ENCODE measurements at regions not wholly inside any gene's neighbourhood (a gene's known extent, or its start where the extent isn't known, plus 50 kb on each side); places are given as distances from the start of the nearest gene placed in this dataset.

GRCh38 chr2:43030551-43031307 is 195.7 kb downstream of the ZFP36L2 start:
- Histone ChIP-seq H3K79me2 (ENCODE audit: insufficient read depth, low read depth, low read length) (no peaks in the 10 kb centered on the region), H3K9me2 (ENCODE audit: insufficient read depth, low read length) (no peaks in the 10 kb centered on the region), H4K20me1 (ENCODE audit: insufficient read depth, low read length) (no peaks in the 10 kb centered on the region), H3K36me3 (ENCODE audit: insufficient read depth, low read length) (no peaks in the 10 kb centered on the region), H2AFZ (ENCODE audit: low read length) (no peak overlapping the region), H3K4me2 (ENCODE audit: low read length) (no peak overlapping the region), H3K27ac (ENCODE audit: low read depth, low read length, poor library complexity, severe bottlenecking) (no peak overlapping the region), H3K4me1 (ENCODE audit: insufficient read depth, low read length, poor library complexity, severe bottlenecking) (no peaks in the 10 kb centered on the region), H3K4me3 (ENCODE audit: low read depth, low read length, poor library complexity, severe bottlenecking) (no peak overlapping the region), H3K9me3 (ENCODE audit: low read length) (no peaks in the 10 kb centered on the region)
- TF ChIP-seq EZH2phosphoT487 (IDR thresholded peaks at IDR 0.05; ENCODE audit: borderline replicate concordance, low read depth, low read length) = no peak
- TF ChIP-seq CTCF (conservative IDR thresholded peaks at IDR 0.05; ENCODE audit: low read length) = no peak
- intact Hi-C loops (cut with micrococcal nuclease; ENCODE audit: unreplicated experiment) = no loop called here
- CTCF ChIA-PET (ENCODE audit: unreplicated experiment) = interaction anchor here (0.6 kb wide), 1 partner anchor 44 kb away, joined by 3 read pairs; no protein-coding TSS in a partner anchor
- no TSS peak for BruUV-seq (replicated peaks)
- POLR2A ChIA-PET = interaction anchor here (0.6 to 0.7 kb wide), 2 partner anchors 12 to 55 kb away, joined by 3 read pairs; no protein-coding TSS in a partner anchor
- DNase-seq (ENCODE audit: low spot score) = no peak

- CTCF ChIA-PET (ENCODE audit: unreplicated experiment) = no interaction called here
- no TSS peak for BruUV-seq (replicated peaks)
Observed at GRCh38 chr2:43029186-43029585, 197.2 kb downstream of the ZFP36L2 start.

More at GRCh38 chr2:43029186-43029585, 197.2 kb downstream of the ZFP36L2 start:
- Histone ChIP-seq H3K4me2 (ENCODE audit: low read length) (no peak overlapping the region), H3K36me3 (ENCODE audit: insufficient read depth, low read length) (no peaks in the 10 kb centered on the region), H2AFZ (ENCODE audit: low read length) (no peak overlapping the region), H3K4me3 (ENCODE audit: low read depth, low read length, poor library complexity, severe bottlenecking) (no peak overlapping the region), H3K27ac (ENCODE audit: low read depth, low read length, poor library complexity, severe bottlenecking) (no peak overlapping the region), H4K20me1 (ENCODE audit: insufficient read depth, low read length) (no peaks in the 10 kb centered on the region), H3K9me3 (ENCODE audit: low read length) (no peaks in the 10 kb centered on the region), H3K9me2 (ENCODE audit: insufficient read depth, low read length) (no peaks in the 10 kb centered on the region), H3K4me1 (ENCODE audit: insufficient read depth, low read length, poor library complexity, severe bottlenecking) (no peaks in the 10 kb centered on the region), H3K79me2 (ENCODE audit: insufficient read depth, low read depth, low read length) (no peaks in the 10 kb centered on the region)
- intact Hi-C loops (cut with micrococcal nuclease; ENCODE audit: unreplicated experiment) = no loop called here
- POLR2A ChIA-PET = no interaction called here
- DNase-seq (ENCODE audit: low spot score) = no peak
- TF ChIP-seq CTCF (conservative IDR thresholded peaks at IDR 0.05; ENCODE audit: low read length) (no peak), EZH2phosphoT487 (IDR thresholded peaks at IDR 0.05; ENCODE audit: borderline replicate concordance, low read depth, low read length) (no peak)

Data from OCI-LY7 (cell line).